ENCODE measurements at regions not wholly inside any gene's neighbourhood (a gene's known extent, or its start where the extent isn't known, plus 50 kb on each side); places are given as distances from the start of the nearest gene placed in this dataset.

- TF ChIP-seq ZSCAN18 (tag by site-specific recombination; IDR thresholded peaks at IDR 0.05) (no peak), ZBTB49 (tag by site-specific recombination; IDR thresholded peaks at IDR 0.05; ENCODE audit: low read depth) (no peak), ZNF510 (tag by site-specific recombination; IDR thresholded peaks at IDR 0.05; ENCODE audit: insufficient replicate concordance) (no peak), ZNF623 (tag by site-specific recombination; IDR thresholded peaks at IDR 0.05) (no peak), ZNF677 (tag by site-specific recombination; IDR thresholded peaks at IDR 0.05) (no peak)
Observed at GRCh38 chr7:110050785-110051184, 1040.1 kb upstream of the LRRN3 start (continued).

GRCh38 chr7:110051372-110051771 is 1039.6 kb upstream of the LRRN3 start:
- CTCF ChIA-PET, result no interaction called here
- Histone ChIP-seq H3K4me1 (ENCODE audit: control insufficient read depth, insufficient read depth, low read length) (no peaks in the 10 kb centered on the region), H3K36me3 (ENCODE audit: control insufficient read depth in 2 of 2, insufficient read depth in 1 of 2, low read length in 2 of 2) (no peaks in the 10 kb centered on the region), H3K4me3 (ENCODE audit: low read depth, low read length) (no peak overlapping the region), H3K27ac (ENCODE audit: extremely low read depth, low read depth, low read length) (no peak overlapping the region), H3K9me3 (ENCODE audit: control insufficient read depth, insufficient read depth, low read depth, low read length) (no peaks in the 10 kb centered on the region)
- POLR2A ChIA-PET, result no interaction called here
- TF ChIP-seq YY1 (tag by site-specific recombination; IDR thresholded peaks at IDR 0.05), result no peak
- TF ChIP-seq ZBTB11 (tag by site-specific recombination; conservative IDR thresholded peaks at IDR 0.05; ENCODE audit: low read depth), result no peak
- TF ChIP-seq ZSCAN23 (tag by site-specific recombination; IDR thresholded peaks at IDR 0.05), result no peak
- no peak for TF ChIP-seq BCL6B (tag by site-specific recombination; IDR thresholded peaks at IDR 0.05)
- no peak for TF ChIP-seq ZNF654 (tag by site-specific recombination; IDR thresholded peaks at IDR 0.05; ENCODE audit: low read depth)
- TF ChIP-seq ZNF302 (tag by site-specific recombination; IDR thresholded peaks at IDR 0.05; ENCODE audit: low read depth), result no peak
- TF ChIP-seq TSHZ1 (tag by site-specific recombination; IDR thresholded peaks at IDR 0.05; ENCODE audit: borderline replicate concordance), result no peak
- TF ChIP-seq ZNF843 (tag by site-specific recombination; IDR thresholded peaks at IDR 0.05), result no peak
- no peak for TF ChIP-seq ZIC2 (tag by site-specific recombination; IDR thresholded peaks at IDR 0.05)
- TF ChIP-seq TRIM28 (IDR thresholded peaks at IDR 0.05; ENCODE audit: borderline replicate concordance, low read length), result no peak
- no peak for TF ChIP-seq ZNF792 (tag by site-specific recombination; IDR thresholded peaks at IDR 0.05)
- TF ChIP-seq OVOL3 (tag by site-specific recombination; IDR thresholded peaks at IDR 0.05), result no peak
- TF ChIP-seq ELK4 (IDR thresholded peaks at IDR 0.05; ENCODE audit: borderline replicate concordance, low read depth, low read length), result no peak
- TF ChIP-seq MEIS1 (CRISPR knock-in tag; IDR thresholded peaks at IDR 0.05; ENCODE audit: borderline replicate concordance), result no peak
- no peak for TF ChIP-seq AEBP2 (tag by site-specific recombination; IDR thresholded peaks at IDR 0.05; ENCODE audit: borderline replicate concordance)
- TF ChIP-seq ZNF341 (tag by site-specific recombination; IDR thresholded peaks at IDR 0.05; ENCODE audit: low read depth), result no peak
